Activated CD4-positive, alpha-beta T cell treated with anti-CD3 and anti-CD28 coated beads, Interleukin-2, Interleukin-6, amounts not matched to agents 100 ng/mL and 50 ng/mL, durations not matched to agents 16 hours and 8 hours (primary cell): ENCODE measurements at regions not wholly inside any gene's neighbourhood (a gene's known extent, or its start where the extent isn't known, plus 50 kb on each side); places are given as distances from the start of the nearest gene placed in this dataset.

Experiments used
- DNase-seq: peaks from one replicate; pipeline ENCODE4 v3.0.0-alpha.2; 2020

DNA sequence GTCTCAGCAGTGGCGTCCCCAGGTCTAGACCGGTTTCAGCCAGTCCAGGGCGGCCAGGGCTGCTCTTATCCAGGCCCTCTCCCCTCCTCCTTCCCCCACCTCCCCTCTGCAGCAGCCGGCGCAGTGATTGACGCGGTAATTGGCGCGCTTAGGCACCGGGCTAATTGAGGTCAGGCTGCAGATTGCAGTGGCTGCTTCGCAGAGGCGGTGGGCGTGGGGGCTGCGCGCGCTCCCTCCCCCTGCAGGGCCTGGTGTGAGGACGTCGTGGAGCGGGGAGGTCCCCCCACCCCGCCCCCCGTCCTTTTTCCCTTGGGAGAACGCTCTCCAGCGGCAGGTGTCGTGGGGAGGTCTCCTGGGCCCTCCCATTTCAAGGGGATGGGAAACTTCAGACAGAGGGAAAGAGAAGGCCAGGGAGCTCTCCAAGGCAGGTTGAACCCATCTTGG is 70.4 kb upstream of the BLCAP start:
- DNase-seq = no peak

GRCh38 chr20:37596890-37597536 is 69.3 kb upstream of the BLCAP start:
- DNase-seq = no peak

DNA sequence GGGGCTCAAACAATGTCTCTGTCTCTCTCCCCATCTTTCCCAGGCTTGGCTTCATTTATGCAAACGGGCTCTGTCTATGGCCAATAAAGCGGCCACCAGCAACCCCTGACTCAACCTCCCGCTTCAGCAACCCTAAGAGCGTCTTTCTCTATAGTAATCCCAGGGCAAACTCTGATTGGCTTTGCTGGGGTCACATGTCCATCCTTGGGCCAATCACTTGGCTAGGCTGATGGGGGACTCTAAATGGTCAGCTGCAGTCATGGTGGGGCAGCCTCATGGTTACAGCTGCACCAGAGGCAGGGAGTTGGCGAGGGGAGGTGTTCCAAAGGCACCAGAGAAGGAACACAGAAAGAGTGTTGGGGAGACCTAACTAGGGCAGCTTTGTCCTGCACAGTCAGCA is 68.5 kb upstream of the BLCAP start:
- no peak for DNase-seq

DNA sequence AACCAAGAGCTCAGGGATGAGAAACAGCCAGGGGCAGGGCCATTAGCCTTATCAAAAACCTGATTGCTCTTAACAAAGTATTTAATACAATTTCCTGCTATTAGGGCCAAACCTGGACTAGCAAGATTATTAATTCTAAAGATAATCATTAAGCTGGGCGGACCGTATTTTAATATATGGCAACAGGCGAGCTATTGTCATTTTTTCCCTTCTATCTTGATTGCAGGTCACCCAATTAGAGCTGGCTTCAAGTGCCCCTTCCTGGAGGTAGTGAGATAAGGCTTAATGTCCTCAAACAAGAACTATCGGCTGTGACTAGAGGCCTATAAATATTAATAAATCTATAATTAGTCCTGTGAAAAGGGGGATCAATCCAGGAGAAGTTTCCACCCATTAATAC is 66.0 kb upstream of the BLCAP start:
- no peak for DNase-seq

DNA sequence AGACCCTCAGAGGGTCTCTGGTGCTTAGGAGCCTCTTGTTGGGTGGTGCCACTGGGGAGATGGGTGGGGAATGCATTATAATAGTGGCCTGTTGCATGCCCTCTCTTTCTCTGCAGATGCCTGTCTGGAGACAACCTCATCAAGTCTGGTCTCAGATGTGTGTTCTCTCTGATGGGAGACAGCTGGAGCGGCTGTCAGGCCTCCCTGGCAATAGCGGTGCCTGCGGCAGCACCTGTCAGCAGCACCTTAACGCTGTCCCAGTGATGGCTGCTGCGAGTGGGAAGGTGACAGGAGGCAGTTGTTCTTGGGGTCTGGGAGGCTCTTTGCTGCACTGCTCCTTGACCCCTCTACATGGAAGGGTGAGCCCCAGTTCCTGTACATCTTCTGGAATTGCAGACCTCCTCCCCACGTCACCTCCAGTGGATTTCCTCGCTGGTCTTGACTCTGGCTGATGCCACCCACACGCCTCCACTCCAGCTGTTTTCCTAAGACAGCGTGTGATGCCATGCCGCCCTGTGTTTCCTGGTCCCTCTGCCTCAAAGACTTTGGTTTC is 63.3 kb upstream of the BLCAP start:
- no peak for DNase-seq

DNA sequence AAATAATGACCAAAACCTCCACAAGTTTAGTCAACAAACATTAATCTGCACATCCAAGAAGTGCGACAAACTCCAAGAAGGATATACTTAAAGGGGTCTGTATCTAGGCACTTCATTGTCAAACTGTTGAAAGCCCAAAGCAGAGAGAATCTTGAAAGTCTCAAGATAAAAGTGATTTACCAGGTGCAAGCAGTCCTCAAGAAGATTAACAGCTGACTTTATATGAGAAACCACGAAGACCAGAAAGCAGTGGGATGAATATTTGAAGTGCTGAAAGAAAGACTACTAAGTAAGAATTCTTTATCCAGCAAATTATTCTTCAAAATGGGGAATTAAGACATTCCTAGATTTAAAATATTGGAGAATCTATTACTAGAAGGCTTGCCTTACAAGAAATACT is 58.4 kb upstream of the BLCAP start:
- no peak for DNase-seq

GRCh38 chr20:37584238-37584807 is 56.6 kb upstream of the BLCAP start:
- DNase-seq = no peak

GRCh38 chr20:37581246-37581645 is 53.6 kb upstream of the BLCAP start:
- no peak for DNase-seq

GRCh38 chr20:37580069-37580468 is 52.4 kb upstream of the BLCAP start:
- no peak for DNase-seq

GRCh38 chr20:37579106-37579505 is 51.4 kb upstream of the BLCAP start:
- DNase-seq = no peak

GRCh38 chr20:37577981-37578380 is 50.3 kb upstream of the BLCAP start:
- DNase-seq = no peak
